ENCODE measurements at regions not wholly inside any gene's neighbourhood (a gene's known extent, or its start where the extent isn't known, plus 50 kb on each side); places are given as distances from the start of the nearest gene placed in this dataset.

- Histone ChIP-seq H3K27me3 (ENCODE audit: insufficient read depth, low read depth) (no peaks in the 10 kb centered on the region), H3K9me2 (ENCODE audit: insufficient read depth) (no peaks in the 10 kb centered on the region), H3K79me2 (ENCODE audit: low read depth) (no peaks in the 10 kb centered on the region), H3F3A (ENCODE audit: insufficient read depth, low read depth) (no peaks in the 10 kb centered on the region), H3K4me1 (replicated peaks; ENCODE audit: insufficient read depth) (no peaks in the 10 kb centered on the region), H4K20me1 (ENCODE audit: insufficient read depth) (no peaks in the 10 kb centered on the region), H3K27ac (no peak overlapping the region), H2AFZ (no peak overlapping the region), H3K4me2 (no peak overlapping the region), H3K4me3 (no peak overlapping the region), H3K36me3 (ENCODE audit: low read depth) (no peaks in the 10 kb centered on the region), H3K9me3 (ENCODE audit: insufficient read depth, low read depth) (no peaks in the 10 kb centered on the region)
- ChIA-PET CTCF (no interaction called here), POLR2A (ENCODE audit: unreplicated experiment) (no interaction called here)
- no peak for DNase-seq
- BruUV-seq (replicated peaks), result no TSS peak
- TF ChIP-seq CTCF (conservative IDR thresholded peaks at IDR 0.05) (no peak), EZH2 (IDR thresholded peaks at IDR 0.05; ENCODE audit: low read depth) (no peak)
- intact Hi-C loops (cut with micrococcal nuclease; ENCODE audit: unreplicated experiment), result no loop called here
Observed at GRCh38 chr21:38741950-38742256, 63.8 kb upstream of the ETS2 start.

GRCh38 chr21:38742580-38743260, 63.0 kb upstream of the ETS2 start:
- no peaks in the 10 kb centered on the region for H3K4me1 ChIP-seq (replicated peaks; ENCODE audit: insufficient read depth)
- TF ChIP-seq EZH2 (IDR thresholded peaks at IDR 0.05; ENCODE audit: low read depth) (no peak), CTCF (conservative IDR thresholded peaks at IDR 0.05) (no peak)
- no TSS peak for BruUV-seq (replicated peaks)
- no peaks in the 10 kb centered on the region for H3K27me3 ChIP-seq (ENCODE audit: insufficient read depth, low read depth)
- H3K27ac ChIP-seq, result no peak overlapping the region
- no peak overlapping the region for H3K4me3 ChIP-seq
- H4K20me1 ChIP-seq (ENCODE audit: insufficient read depth), result no peaks in the 10 kb centered on the region
- no peaks in the 10 kb centered on the region for H3K36me3 ChIP-seq (ENCODE audit: low read depth)
- H3K9me3 ChIP-seq (ENCODE audit: insufficient read depth, low read depth), result no peaks in the 10 kb centered on the region
- ChIA-PET POLR2A (ENCODE audit: unreplicated experiment) (no interaction called here), CTCF (no interaction called here)
- intact Hi-C loops (cut with micrococcal nuclease; ENCODE audit: unreplicated experiment), result no loop called here
- no peaks in the 10 kb centered on the region for H3F3A ChIP-seq (ENCODE audit: insufficient read depth, low read depth)
- no peak for DNase-seq
- no peaks in the 10 kb centered on the region for H3K79me2 ChIP-seq (ENCODE audit: low read depth)
- H3K4me2 ChIP-seq, result no peak overlapping the region
- no peaks in the 10 kb centered on the region for H3K9me2 ChIP-seq (ENCODE audit: insufficient read depth)
- H2AFZ ChIP-seq, result no peak overlapping the region

- no peak overlapping the region for H2AFZ ChIP-seq
- no peaks in the 10 kb centered on the region for H4K20me1 ChIP-seq (ENCODE audit: insufficient read depth)
- no peaks in the 10 kb centered on the region for H3K79me2 ChIP-seq (ENCODE audit: low read depth)
- BruUV-seq (replicated peaks), result no TSS peak
- no peak overlapping the region for H3K4me3 ChIP-seq
- H3K27me3 ChIP-seq (ENCODE audit: insufficient read depth, low read depth), result no peaks in the 10 kb centered on the region
- H3F3A ChIP-seq (ENCODE audit: insufficient read depth, low read depth), result no peaks in the 10 kb centered on the region
- H3K27ac ChIP-seq, result no peak overlapping the region
- intact Hi-C loops (cut with micrococcal nuclease; ENCODE audit: unreplicated experiment), result no loop called here
- H3K9me2 ChIP-seq (ENCODE audit: insufficient read depth), result no peaks in the 10 kb centered on the region
- H3K9me3 ChIP-seq (ENCODE audit: insufficient read depth, low read depth), result no peaks in the 10 kb centered on the region
- ChIA-PET POLR2A (ENCODE audit: unreplicated experiment) (no interaction called here), CTCF (no interaction called here)
- H3K4me2 ChIP-seq, result no peak overlapping the region
- no peaks in the 10 kb centered on the region for H3K36me3 ChIP-seq (ENCODE audit: low read depth)
- no peak for DNase-seq
- H3K4me1 ChIP-seq (replicated peaks; ENCODE audit: insufficient read depth), result no peaks in the 10 kb centered on the region
- TF ChIP-seq CTCF (conservative IDR thresholded peaks at IDR 0.05), result no peak
Observed at GRCh38 chr21:38743772-38744529, 61.8 kb upstream of the ETS2 start.
